ENCODE measurements at regions not wholly inside any gene's neighbourhood (a gene's known extent, or its start where the extent isn't known, plus 50 kb on each side); places are given as distances from the start of the nearest gene placed in this dataset.

DNA sequence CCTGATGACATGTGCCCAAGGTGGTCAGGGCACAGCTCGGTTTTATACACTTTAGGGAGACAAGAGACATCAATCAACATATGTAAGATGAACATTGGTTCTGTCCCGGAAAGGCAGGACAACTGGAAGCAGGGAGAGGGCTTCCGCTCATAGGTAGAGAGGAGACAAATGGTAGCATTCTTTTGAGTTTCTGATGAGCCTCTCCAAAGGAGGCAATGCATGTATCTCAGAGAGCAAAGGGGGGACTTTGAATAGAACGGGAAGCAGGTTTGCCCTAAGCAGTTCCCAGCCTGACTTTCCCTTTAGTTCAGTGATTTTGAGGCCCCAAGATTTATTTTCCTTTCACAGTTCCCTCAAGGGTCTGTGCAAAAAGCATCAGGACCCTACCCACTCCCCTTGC lies 172.4 kb upstream of the TNRC6C start:
- no peak for DNase-seq (ENCODE audit: low read depth in 2 of 2)
- no peaks in the 10 kb centered on the region for H3K4me1 ChIP-seq (ENCODE audit: control insufficient read depth, extremely low read depth, insufficient read depth, low read length)
- no peak overlapping the region for H3K27ac ChIP-seq (ENCODE audit: insufficient read depth, low read length)
- H3K27me3 ChIP-seq (ENCODE audit: control insufficient read depth, insufficient read depth, low read length), result no peaks in the 10 kb centered on the region
- no peaks in the 10 kb centered on the region for H3K36me3 ChIP-seq (ENCODE audit: control insufficient read depth, insufficient read depth, low read length)
- no peak overlapping the region for H3K9ac ChIP-seq (ENCODE audit: insufficient read depth, low read length)
- no peak overlapping the region for H3K4me2 ChIP-seq (ENCODE audit: extremely low read depth, insufficient read depth, low read length)
- H3K4me3 ChIP-seq (replicated peaks in 1 of 4; ENCODE audit: control extremely low read depth in 1 of 4, insufficient read depth in 1 of 4, low read depth in 3 of 4, low read length in 4 of 4), result no peak overlapping the region
- H2AFZ ChIP-seq (ENCODE audit: low read length), result no peak overlapping the region
- TF ChIP-seq EZH2 (IDR thresholded peaks at IDR 0.05; ENCODE audit: low read length, missing control alignments), result no peak
- TF ChIP-seq, protein P1, sequence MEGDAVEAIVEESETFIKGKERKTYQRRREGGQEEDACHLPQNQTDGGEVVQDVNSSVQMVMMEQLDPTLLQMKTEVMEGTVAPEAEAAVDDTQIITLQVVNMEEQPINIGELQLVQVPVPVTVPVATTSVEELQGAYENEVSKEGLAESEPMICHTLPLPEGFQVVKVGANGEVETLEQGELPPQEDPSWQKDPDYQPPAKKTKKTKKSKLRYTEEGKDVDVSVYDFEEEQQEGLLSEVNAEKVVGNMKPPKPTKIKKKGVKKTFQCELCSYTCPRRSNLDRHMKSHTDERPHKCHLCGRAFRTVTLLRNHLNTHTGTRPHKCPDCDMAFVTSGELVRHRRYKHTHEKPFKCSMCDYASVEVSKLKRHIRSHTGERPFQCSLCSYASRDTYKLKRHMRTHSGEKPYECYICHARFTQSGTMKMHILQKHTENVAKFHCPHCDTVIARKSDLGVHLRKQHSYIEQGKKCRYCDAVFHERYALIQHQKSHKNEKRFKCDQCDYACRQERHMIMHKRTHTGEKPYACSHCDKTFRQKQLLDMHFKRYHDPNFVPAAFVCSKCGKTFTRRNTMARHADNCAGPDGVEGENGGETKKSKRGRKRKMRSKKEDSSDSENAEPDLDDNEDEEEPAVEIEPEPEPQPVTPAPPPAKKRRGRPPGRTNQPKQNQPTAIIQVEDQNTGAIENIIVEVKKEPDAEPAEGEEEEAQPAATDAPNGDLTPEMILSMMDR (conservative IDR thresholded peaks at IDR 0.05 in 1 of 2, IDR thresholded peaks at IDR 0.05 in 1 of 2; ENCODE audit: low read depth in 1 of 2, low read length in 2 of 2), result no peak
- H4K20me1 ChIP-seq (ENCODE audit: control insufficient read depth, extremely low read depth, insufficient read depth, low read length), result no peaks in the 10 kb centered on the region
- no peaks in the 10 kb centered on the region for H3K9me3 ChIP-seq (ENCODE audit: control insufficient read depth, insufficient read depth, low read depth, low read length)
- H3K79me2 ChIP-seq (ENCODE audit: control insufficient read depth, insufficient read depth, low read length), result no peaks in the 10 kb centered on the region

DNA sequence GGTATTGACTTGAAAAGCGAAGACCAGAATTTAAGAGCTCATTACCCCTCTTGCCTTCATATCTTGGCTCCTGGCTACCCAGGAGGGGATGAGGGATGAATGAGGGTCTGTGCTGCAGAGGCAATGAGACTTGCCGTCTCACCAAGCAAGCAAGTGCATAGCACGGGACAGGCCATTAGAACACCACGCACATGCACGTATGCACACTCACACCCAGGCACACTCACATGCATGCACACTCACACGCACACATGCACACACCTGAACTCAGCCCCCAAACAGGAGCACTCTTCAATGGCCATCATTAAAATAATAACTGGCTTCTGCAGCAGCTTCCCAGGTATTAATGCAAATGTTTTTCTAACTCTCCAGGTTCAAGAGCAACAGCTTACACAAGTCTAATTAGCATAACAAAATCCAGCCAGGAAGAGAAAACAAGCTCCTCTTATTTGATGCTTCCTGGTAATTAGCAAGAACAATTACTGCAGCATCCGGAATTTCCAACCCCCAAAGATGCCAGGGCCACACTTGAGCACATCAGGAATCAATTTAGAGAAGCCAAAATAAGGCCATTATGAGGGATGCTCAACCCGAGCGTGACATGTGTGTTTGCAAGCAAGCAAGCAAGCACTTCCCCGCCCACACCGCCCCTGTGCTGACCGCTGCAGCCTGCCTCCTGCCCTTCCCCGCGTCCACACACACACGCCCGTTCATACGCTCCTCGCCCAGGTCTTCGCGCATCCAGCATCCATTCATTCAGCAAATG lies 171.6 kb upstream of the TNRC6C start:
- Histone ChIP-seq H3K4me2 (ENCODE audit: extremely low read depth, insufficient read depth, low read length) (no peak overlapping the region), H3K27me3 (ENCODE audit: control insufficient read depth, insufficient read depth, low read length) (no peaks in the 10 kb centered on the region), H3K36me3 (ENCODE audit: control insufficient read depth, insufficient read depth, low read length) (no peaks in the 10 kb centered on the region), H3K4me3 (replicated peaks in 1 of 4; ENCODE audit: control extremely low read depth in 1 of 4, insufficient read depth in 1 of 4, low read depth in 3 of 4, low read length in 4 of 4) (no peak overlapping the region), H2AFZ (ENCODE audit: low read length) (no peak overlapping the region), H3K9me3 (ENCODE audit: control insufficient read depth, insufficient read depth, low read depth, low read length) (no peaks in the 10 kb centered on the region), H4K20me1 (ENCODE audit: control insufficient read depth, extremely low read depth, insufficient read depth, low read length) (no peaks in the 10 kb centered on the region), H3K4me1 (ENCODE audit: control insufficient read depth, extremely low read depth, insufficient read depth, low read length) (no peaks in the 10 kb centered on the region), H3K9ac (ENCODE audit: insufficient read depth, low read length) (no peak overlapping the region), H3K27ac (ENCODE audit: insufficient read depth, low read length) (no peak overlapping the region), H3K79me2 (ENCODE audit: control insufficient read depth, insufficient read depth, low read length) (no peaks in the 10 kb centered on the region)
- TF ChIP-seq, protein P1 (conservative IDR thresholded peaks at IDR 0.05 in 1 of 2, IDR thresholded peaks at IDR 0.05 in 1 of 2; ENCODE audit: low read depth in 1 of 2, low read length in 2 of 2), result no peak
- no peak for TF ChIP-seq EZH2 (IDR thresholded peaks at IDR 0.05; ENCODE audit: low read length, missing control alignments)
- peak in 1 of 2 donors; percentile 8 for DNase-seq (ENCODE audit: low read depth in 2 of 2)

DNA sequence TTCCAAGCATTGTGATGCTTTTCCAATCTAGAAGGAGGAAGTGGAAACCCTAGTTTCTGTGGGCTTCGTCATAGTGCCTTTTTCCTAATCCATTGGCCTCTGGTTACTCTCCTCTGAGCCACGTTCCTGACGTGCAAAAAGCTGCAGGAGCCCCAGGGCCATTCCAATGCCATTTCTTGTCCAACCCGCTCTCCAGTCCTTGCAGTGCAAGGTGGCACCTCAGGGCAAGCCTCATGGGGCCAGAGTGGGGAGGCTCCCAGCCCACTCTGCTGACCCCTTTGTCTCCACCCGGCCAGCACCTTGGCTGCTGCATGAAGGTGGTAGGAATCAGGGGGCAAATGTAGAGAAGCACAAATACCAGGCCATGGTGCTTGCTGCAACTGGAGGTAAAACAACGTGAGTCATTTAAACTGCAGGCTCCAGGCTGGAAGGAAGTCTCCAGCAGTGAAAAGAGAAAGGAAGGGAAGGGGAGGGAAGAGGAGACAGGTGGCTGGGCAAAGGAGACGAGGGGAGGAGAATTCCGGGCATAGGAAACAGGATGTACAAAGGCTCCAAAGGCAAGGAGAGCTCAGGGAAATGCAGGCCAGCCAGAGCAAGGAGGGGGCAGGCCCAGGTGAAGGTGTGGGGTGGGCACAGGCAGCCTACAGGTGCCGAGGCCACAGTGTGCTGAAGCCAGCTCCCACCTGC lies 168.2 kb upstream of the TNRC6C start:
- no peaks in the 10 kb centered on the region for H3K27me3 ChIP-seq (ENCODE audit: control insufficient read depth, insufficient read depth, low read length)
- H3K4me1 ChIP-seq (ENCODE audit: control insufficient read depth, extremely low read depth, insufficient read depth, low read length), result no peaks in the 10 kb centered on the region
- no peak overlapping the region for H3K4me3 ChIP-seq (replicated peaks in 1 of 4; ENCODE audit: control extremely low read depth in 1 of 4, insufficient read depth in 1 of 4, low read depth in 3 of 4, low read length in 4 of 4)
- H3K9me3 ChIP-seq (ENCODE audit: control insufficient read depth, insufficient read depth, low read depth, low read length), result no peaks in the 10 kb centered on the region
- no peak overlapping the region for H3K4me2 ChIP-seq (ENCODE audit: extremely low read depth, insufficient read depth, low read length)
- no peaks in the 10 kb centered on the region for H4K20me1 ChIP-seq (ENCODE audit: control insufficient read depth, extremely low read depth, insufficient read depth, low read length)
- H2AFZ ChIP-seq (ENCODE audit: low read length), result no peak overlapping the region
- no peak for DNase-seq (ENCODE audit: low read depth in 2 of 2)
- no peak for TF ChIP-seq EZH2 (IDR thresholded peaks at IDR 0.05; ENCODE audit: low read length, missing control alignments)
- no peak overlapping the region for H3K27ac ChIP-seq (ENCODE audit: insufficient read depth, low read length)
- H3K36me3 ChIP-seq (ENCODE audit: control insufficient read depth, insufficient read depth, low read length), result no peaks in the 10 kb centered on the region
- no peaks in the 10 kb centered on the region for H3K79me2 ChIP-seq (ENCODE audit: control insufficient read depth, insufficient read depth, low read length)
- no peak overlapping the region for H3K9ac ChIP-seq (ENCODE audit: insufficient read depth, low read length)
